HL-60 (cell line): ENCODE measurements at regions not wholly inside any gene's neighbourhood (a gene's known extent, or its start where the extent isn't known, plus 50 kb on each side); places are given as distances from the start of the nearest gene placed in this dataset.

Experiments
- DNase-seq, 2 experiments: peaks; one replicate each; pipeline ENCODE4 v3.0.0-alpha.2; 2010 to 2020; ENCODE audit warnings: low read depth in 1 of 2, low spot score in 1 of 2
- H3K27ac ChIP-seq: fragments of 250-450 bp; sonication (Bioruptor Pico); replicated peaks from 2 replicates; pipeline ENCODE4 v1.5.1; 2020; ENCODE audit warnings: mild to moderate bottlenecking, moderate library complexity
- H3K27me3 ChIP-seq: fragments of 250-450 bp; sonication (Bioruptor Pico); 2 replicates; pipeline ENCODE4 v1.5.1; 2021; ENCODE audit warnings: mild to moderate bottlenecking, moderate library complexity; ENCODE audit not compliant: insufficient read depth, poor library complexity, severe bottlenecking
- H3K4me3 ChIP-seq: replicated peaks from 2 replicates; pipeline ENCODE4 v1.5.1; 2011; ENCODE audit warnings: mild to moderate bottlenecking, control low read depth, low read length; ENCODE audit not compliant: insufficient read depth
- GABPA ChIP-seq: IDR thresholded peaks from 2 replicates; pipeline ENCODE4 v1.6.1; 2012; ENCODE audit warnings: low read depth
- POLR2AphosphoS5 ChIP-seq: IDR thresholded peaks from 2 replicates; pipeline ENCODE4 v1.6.1; 2012; ENCODE audit warnings: low read depth
- REST ChIP-seq: IDR thresholded peaks from 2 replicates; pipeline ENCODE4 v1.6.1; 2012; ENCODE audit warnings: low read depth; ENCODE audit not compliant: insufficient replicate concordance
- SPI1 ChIP-seq: IDR thresholded peaks from 2 replicates; pipeline ENCODE4 v1.6.1; 2012; ENCODE audit warnings: low read depth, mild to moderate bottlenecking, borderline replicate concordance
- TF ChIP-seq, protein P1 (sequence below): IDR thresholded peaks from one replicate; pipeline ENCODE4 v1.5.1; 2011; ENCODE audit warnings: low read length, control low read depth, inconsistent platforms; ENCODE audit not compliant: insufficient read depth

GRCh38 chr7:51982653-51983052 is 666.0 kb upstream of the COBL start:
- no peak overlapping the region for H3K27ac ChIP-seq
- DNase-seq, result no peak
- TF ChIP-seq GABPA, result no peak
- TF ChIP-seq, protein P1, sequence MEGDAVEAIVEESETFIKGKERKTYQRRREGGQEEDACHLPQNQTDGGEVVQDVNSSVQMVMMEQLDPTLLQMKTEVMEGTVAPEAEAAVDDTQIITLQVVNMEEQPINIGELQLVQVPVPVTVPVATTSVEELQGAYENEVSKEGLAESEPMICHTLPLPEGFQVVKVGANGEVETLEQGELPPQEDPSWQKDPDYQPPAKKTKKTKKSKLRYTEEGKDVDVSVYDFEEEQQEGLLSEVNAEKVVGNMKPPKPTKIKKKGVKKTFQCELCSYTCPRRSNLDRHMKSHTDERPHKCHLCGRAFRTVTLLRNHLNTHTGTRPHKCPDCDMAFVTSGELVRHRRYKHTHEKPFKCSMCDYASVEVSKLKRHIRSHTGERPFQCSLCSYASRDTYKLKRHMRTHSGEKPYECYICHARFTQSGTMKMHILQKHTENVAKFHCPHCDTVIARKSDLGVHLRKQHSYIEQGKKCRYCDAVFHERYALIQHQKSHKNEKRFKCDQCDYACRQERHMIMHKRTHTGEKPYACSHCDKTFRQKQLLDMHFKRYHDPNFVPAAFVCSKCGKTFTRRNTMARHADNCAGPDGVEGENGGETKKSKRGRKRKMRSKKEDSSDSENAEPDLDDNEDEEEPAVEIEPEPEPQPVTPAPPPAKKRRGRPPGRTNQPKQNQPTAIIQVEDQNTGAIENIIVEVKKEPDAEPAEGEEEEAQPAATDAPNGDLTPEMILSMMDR, result no peak
- TF ChIP-seq POLR2AphosphoS5, result no peak
- no peak for TF ChIP-seq REST
- TF ChIP-seq SPI1, result no peak
- H3K4me3 ChIP-seq, result no peak overlapping the region
- H3K27me3 ChIP-seq, result no peaks in the 10 kb centered on the region

- Histone ChIP-seq H3K4me3 (no peak overlapping the region), H3K27ac (no peak overlapping the region), H3K27me3 (no peaks in the 10 kb centered on the region)
- TF ChIP-seq SPI1 (no peak), POLR2AphosphoS5 (no peak), REST (no peak), GABPA (no peak)
- TF ChIP-seq, protein P1, result no peak
- no peak for DNase-seq
These were observed 664.2 kb upstream of the COBL start for GRCh38 chr7:51980812-51981211.

DNA sequence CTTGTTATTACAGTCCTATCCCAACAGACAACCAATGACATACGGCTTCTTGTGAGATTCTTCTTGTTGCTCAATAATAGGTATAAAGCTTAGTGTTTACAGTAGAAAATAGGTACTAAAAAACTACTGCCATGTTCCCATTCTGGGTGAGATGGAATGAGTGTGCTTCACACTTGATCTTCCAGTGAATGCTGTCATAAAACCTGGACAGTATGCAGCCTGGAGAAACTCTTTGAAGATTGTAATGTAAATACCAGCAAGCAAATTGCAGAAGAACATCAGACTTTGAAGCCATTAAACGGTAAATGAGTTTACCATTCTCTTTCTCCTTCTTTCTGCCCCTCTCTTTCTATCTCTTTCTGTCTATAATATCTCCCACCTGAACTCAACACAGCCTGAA is 663.7 kb upstream of the COBL start:
- Histone ChIP-seq H3K4me3 (no peak overlapping the region), H3K27ac (no peak overlapping the region), H3K27me3 (no peaks in the 10 kb centered on the region)
- DNase-seq, result no peak
- TF ChIP-seq SPI1 (no peak), REST (no peak), GABPA (no peak), POLR2AphosphoS5 (no peak)
- TF ChIP-seq, protein P1, result no peak
